HL-60 (cell line): ENCODE measurements at regions not wholly inside any gene's neighbourhood (a gene's known extent, or its start where the extent isn't known, plus 50 kb on each side); places are given as distances from the start of the nearest gene placed in this dataset.

Source experiments
- DNase-seq, 2 experiments: peaks; one replicate each; pipeline ENCODE4 v3.0.0-alpha.2; 2010 to 2020; ENCODE audit warnings: low read depth in 1 of 2, low spot score in 1 of 2
- H3K27ac ChIP-seq: fragments of 250-450 bp; sonication (Bioruptor Pico); replicated peaks from 2 replicates; pipeline ENCODE4 v1.5.1; 2020; ENCODE audit warnings: mild to moderate bottlenecking, moderate library complexity
- H3K27me3 ChIP-seq: fragments of 250-450 bp; sonication (Bioruptor Pico); 2 replicates; pipeline ENCODE4 v1.5.1; 2021; ENCODE audit warnings: mild to moderate bottlenecking, moderate library complexity; ENCODE audit not compliant: insufficient read depth, poor library complexity, severe bottlenecking
- H3K4me3 ChIP-seq: replicated peaks from 2 replicates; pipeline ENCODE4 v1.5.1; 2011; ENCODE audit warnings: mild to moderate bottlenecking, control low read depth, low read length; ENCODE audit not compliant: insufficient read depth
- GABPA ChIP-seq: IDR thresholded peaks from 2 replicates; pipeline ENCODE4 v1.6.1; 2012; ENCODE audit warnings: low read depth
- POLR2AphosphoS5 ChIP-seq: IDR thresholded peaks from 2 replicates; pipeline ENCODE4 v1.6.1; 2012; ENCODE audit warnings: low read depth
- SPI1 ChIP-seq: IDR thresholded peaks from 2 replicates; pipeline ENCODE4 v1.6.1; 2012; ENCODE audit warnings: low read depth, mild to moderate bottlenecking, borderline replicate concordance
- TF ChIP-seq, protein P1 (sequence below): IDR thresholded peaks from 2 replicates; pipeline ENCODE4 v1.6.1; 2012; ENCODE audit warnings: low read depth; ENCODE audit not compliant: insufficient replicate concordance
- TF ChIP-seq, protein P2 (sequence below): IDR thresholded peaks from one replicate; pipeline ENCODE4 v1.5.1; 2011; ENCODE audit warnings: low read length, control low read depth, inconsistent platforms; ENCODE audit not compliant: insufficient read depth

DNA sequence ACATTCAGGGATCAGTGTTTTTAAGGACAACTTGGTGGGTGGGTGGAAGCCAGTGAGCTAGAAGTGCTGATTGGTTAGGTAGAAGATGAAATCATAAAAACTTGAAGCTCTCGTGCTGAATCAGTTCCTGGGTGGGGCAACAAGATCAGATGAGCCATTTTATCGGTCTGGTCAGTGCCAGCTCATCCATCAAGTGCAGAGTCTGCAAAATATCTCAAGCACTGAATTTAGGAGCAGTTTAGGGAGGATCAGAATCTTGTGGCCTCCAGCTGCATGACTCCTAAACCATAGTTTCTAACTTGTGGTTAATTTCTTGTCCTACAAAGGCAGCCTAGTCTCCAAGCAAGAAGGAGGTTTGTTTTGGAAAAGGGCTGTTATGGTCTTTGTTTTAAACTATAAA, 166.4 kb downstream of the FAM170A start:
- DNase-seq, result no peak
- no peak for TF ChIP-seq SPI1
- no peak for TF ChIP-seq GABPA
- TF ChIP-seq, protein P1, sequence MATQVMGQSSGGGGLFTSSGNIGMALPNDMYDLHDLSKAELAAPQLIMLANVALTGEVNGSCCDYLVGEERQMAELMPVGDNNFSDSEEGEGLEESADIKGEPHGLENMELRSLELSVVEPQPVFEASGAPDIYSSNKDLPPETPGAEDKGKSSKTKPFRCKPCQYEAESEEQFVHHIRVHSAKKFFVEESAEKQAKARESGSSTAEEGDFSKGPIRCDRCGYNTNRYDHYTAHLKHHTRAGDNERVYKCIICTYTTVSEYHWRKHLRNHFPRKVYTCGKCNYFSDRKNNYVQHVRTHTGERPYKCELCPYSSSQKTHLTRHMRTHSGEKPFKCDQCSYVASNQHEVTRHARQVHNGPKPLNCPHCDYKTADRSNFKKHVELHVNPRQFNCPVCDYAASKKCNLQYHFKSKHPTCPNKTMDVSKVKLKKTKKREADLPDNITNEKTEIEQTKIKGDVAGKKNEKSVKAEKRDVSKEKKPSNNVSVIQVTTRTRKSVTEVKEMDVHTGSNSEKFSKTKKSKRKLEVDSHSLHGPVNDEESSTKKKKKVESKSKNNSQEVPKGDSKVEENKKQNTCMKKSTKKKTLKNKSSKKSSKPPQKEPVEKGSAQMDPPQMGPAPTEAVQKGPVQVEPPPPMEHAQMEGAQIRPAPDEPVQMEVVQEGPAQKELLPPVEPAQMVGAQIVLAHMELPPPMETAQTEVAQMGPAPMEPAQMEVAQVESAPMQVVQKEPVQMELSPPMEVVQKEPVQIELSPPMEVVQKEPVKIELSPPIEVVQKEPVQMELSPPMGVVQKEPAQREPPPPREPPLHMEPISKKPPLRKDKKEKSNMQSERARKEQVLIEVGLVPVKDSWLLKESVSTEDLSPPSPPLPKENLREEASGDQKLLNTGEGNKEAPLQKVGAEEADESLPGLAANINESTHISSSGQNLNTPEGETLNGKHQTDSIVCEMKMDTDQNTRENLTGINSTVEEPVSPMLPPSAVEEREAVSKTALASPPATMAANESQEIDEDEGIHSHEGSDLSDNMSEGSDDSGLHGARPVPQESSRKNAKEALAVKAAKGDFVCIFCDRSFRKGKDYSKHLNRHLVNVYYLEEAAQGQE, result no peak
- TF ChIP-seq, protein P2, sequence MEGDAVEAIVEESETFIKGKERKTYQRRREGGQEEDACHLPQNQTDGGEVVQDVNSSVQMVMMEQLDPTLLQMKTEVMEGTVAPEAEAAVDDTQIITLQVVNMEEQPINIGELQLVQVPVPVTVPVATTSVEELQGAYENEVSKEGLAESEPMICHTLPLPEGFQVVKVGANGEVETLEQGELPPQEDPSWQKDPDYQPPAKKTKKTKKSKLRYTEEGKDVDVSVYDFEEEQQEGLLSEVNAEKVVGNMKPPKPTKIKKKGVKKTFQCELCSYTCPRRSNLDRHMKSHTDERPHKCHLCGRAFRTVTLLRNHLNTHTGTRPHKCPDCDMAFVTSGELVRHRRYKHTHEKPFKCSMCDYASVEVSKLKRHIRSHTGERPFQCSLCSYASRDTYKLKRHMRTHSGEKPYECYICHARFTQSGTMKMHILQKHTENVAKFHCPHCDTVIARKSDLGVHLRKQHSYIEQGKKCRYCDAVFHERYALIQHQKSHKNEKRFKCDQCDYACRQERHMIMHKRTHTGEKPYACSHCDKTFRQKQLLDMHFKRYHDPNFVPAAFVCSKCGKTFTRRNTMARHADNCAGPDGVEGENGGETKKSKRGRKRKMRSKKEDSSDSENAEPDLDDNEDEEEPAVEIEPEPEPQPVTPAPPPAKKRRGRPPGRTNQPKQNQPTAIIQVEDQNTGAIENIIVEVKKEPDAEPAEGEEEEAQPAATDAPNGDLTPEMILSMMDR, result no peak
- no peak for TF ChIP-seq POLR2AphosphoS5
- no peak overlapping the region for H3K4me3 ChIP-seq
- H3K27ac ChIP-seq, result no peak overlapping the region
- no peaks in the 10 kb centered on the region for H3K27me3 ChIP-seq

DNA sequence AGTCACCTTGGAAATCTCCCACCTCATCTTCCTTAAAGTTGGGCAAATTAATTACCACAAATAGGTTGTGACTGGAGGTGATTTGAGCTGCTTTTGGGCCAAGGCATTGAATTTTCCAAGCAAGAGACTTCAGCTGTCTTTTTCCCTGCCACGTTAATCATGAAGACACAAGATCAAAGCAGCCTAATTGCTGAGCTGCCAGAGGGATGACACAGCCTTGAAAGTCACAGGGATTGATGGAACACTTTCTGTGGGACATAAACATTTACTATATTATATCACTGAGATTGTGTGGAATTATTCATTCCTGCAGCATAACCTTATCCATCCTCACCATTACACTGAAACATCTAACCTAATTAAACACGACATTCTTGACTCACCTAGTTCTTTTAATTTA, 172.2 kb downstream of the FAM170A start:
- TF ChIP-seq GABPA (no peak), POLR2AphosphoS5 (no peak), SPI1 (no peak)
- TF ChIP-seq, protein P2, result no peak
- TF ChIP-seq, protein P1, result no peak
- Histone ChIP-seq H3K27me3 (no peaks in the 10 kb centered on the region), H3K27ac (no peak overlapping the region), H3K4me3 (no peak overlapping the region)
- no peak for DNase-seq

DNA sequence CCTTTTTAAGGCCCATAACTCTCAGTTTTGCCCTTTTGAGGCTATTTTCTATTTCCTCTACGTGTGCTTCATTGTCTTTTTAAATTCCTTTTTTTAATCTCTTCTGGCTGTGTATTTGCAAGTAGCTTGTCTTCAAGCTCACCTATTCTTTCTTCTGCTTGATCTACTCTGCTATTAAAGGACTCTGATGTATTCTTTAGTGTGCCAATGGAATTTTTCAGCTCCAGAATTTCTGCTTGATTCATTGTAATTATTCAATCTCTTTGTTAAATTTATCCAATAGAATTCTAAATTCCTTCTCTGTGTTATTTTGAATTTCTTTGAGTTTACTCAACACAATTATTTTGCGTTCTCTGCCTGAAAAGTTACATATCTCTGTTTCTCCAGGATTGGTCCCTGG, 178.7 kb downstream of the FAM170A start:
- DNase-seq, result no peak
- no peak overlapping the region for H3K4me3 ChIP-seq
- TF ChIP-seq, protein P1, result no peak
- TF ChIP-seq GABPA (no peak), SPI1 (no peak), POLR2AphosphoS5 (no peak)
- TF ChIP-seq, protein P2, result no peak
- H3K27me3 ChIP-seq, result no peaks in the 10 kb centered on the region
- H3K27ac ChIP-seq, result no peak overlapping the region
